ENCODE measurements at regions not wholly inside any gene's neighbourhood (a gene's known extent, or its start where the extent isn't known, plus 50 kb on each side); places are given as distances from the start of the nearest gene placed in this dataset.

DNA sequence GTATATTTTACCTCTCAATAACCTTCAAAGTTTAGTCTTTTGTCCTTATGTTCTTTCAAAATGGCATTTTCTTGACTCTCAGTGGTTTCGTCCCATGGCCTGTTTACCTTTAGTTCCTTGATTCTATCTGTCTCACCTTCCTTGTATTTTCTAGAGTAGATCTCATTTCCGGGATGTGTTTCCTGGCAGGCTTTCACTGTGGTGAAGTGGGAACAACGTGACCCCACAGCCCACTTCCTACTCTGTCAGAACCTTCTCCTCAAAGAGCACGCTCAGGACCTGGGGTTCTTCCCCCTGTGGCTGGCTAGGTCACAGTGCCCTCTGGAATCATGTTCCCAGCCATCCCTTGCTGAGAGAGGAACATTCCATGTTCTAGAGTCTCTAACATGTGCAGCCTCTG lies 129.9 kb upstream of the ZNF32 start:
- Histone ChIP-seq H3K27ac (ENCODE audit: low read length) (no peak overlapping the region), H2AFZ (ENCODE audit: low read depth, low read length) (no peak overlapping the region), H3K9me3 (ENCODE audit: insufficient read depth, low read length, severe bottlenecking) (no peaks in the 10 kb centered on the region), H3K4me3 (ENCODE audit: low read depth in 1 of 2, low read length in 2 of 2) (no peak overlapping the region), H3K4me2 (ENCODE audit: insufficient read depth, low read length) (no peak overlapping the region), H3K79me2 (ENCODE audit: insufficient read depth, low read length) (no peaks in the 10 kb centered on the region), H3K9ac (ENCODE audit: low read depth, low read length) (no peak overlapping the region), H3K27me3 (ENCODE audit: insufficient read depth, low read length, poor library complexity) (no peaks in the 10 kb centered on the region), H3K36me3 (ENCODE audit: insufficient read depth, low read length) (no peaks in the 10 kb centered on the region), H3K4me1 (ENCODE audit: insufficient read depth, low read length) (peaks cover 20% of the 10 kb centered on the region), H4K20me1 (ENCODE audit: insufficient read depth, low read length) (no peaks in the 10 kb centered on the region)
- ATAC-seq (ENCODE audit: insufficient read depth, low read depth): no peak
- no peak for DNase-seq
- TF ChIP-seq, protein P1, sequence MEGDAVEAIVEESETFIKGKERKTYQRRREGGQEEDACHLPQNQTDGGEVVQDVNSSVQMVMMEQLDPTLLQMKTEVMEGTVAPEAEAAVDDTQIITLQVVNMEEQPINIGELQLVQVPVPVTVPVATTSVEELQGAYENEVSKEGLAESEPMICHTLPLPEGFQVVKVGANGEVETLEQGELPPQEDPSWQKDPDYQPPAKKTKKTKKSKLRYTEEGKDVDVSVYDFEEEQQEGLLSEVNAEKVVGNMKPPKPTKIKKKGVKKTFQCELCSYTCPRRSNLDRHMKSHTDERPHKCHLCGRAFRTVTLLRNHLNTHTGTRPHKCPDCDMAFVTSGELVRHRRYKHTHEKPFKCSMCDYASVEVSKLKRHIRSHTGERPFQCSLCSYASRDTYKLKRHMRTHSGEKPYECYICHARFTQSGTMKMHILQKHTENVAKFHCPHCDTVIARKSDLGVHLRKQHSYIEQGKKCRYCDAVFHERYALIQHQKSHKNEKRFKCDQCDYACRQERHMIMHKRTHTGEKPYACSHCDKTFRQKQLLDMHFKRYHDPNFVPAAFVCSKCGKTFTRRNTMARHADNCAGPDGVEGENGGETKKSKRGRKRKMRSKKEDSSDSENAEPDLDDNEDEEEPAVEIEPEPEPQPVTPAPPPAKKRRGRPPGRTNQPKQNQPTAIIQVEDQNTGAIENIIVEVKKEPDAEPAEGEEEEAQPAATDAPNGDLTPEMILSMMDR (IDR thresholded peaks at IDR 0.05; ENCODE audit: borderline replicate concordance, extremely low read depth, low read length, poor library complexity, severe bottlenecking): no peak
- no peak for TF ChIP-seq EZH2 (IDR thresholded peaks at IDR 0.05; ENCODE audit: borderline replicate concordance, low read depth, low read length, severe bottlenecking)

DNA sequence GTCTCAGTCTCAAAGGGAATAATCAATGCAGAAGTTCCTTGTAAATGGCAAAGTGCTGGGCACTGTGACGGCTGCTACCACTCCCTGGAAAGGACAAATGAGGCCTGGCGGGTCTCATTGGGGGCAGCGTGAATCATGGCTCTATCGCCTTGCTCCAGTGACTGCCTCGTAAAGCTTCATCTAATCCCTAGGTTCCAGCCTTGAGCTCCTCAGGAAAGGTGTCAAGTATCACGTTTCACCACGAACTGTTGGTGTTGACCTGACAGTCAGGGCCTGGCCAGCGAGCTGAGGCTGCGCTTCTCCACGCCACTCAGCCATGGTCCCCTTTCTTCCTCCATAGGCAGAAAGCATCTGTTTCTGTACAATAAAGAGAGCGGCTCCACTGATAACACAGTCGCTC lies 126.7 kb upstream of the ZNF32 start:
- H3K4me2 ChIP-seq (ENCODE audit: insufficient read depth, low read length): no peak overlapping the region
- H3K9ac ChIP-seq (ENCODE audit: low read depth, low read length): no peak overlapping the region
- TF ChIP-seq, protein P1 (IDR thresholded peaks at IDR 0.05; ENCODE audit: borderline replicate concordance, extremely low read depth, low read length, poor library complexity, severe bottlenecking): no peak
- TF ChIP-seq EZH2 (IDR thresholded peaks at IDR 0.05; ENCODE audit: borderline replicate concordance, low read depth, low read length, severe bottlenecking): no peak
- no peaks in the 10 kb centered on the region for H3K79me2 ChIP-seq (ENCODE audit: insufficient read depth, low read length)
- no peak overlapping the region for H3K4me3 ChIP-seq (ENCODE audit: low read depth in 1 of 2, low read length in 2 of 2)
- no peak overlapping the region for H2AFZ ChIP-seq (ENCODE audit: low read depth, low read length)
- no peaks in the 10 kb centered on the region for H3K9me3 ChIP-seq (ENCODE audit: insufficient read depth, low read length, severe bottlenecking)
- H3K27me3 ChIP-seq (ENCODE audit: insufficient read depth, low read length, poor library complexity): no peaks in the 10 kb centered on the region
- H3K4me1 ChIP-seq (ENCODE audit: insufficient read depth, low read length): no peaks in the 10 kb centered on the region
- no peaks in the 10 kb centered on the region for H3K36me3 ChIP-seq (ENCODE audit: insufficient read depth, low read length)
- no peak overlapping the region for H3K27ac ChIP-seq (ENCODE audit: low read length)
- no peaks in the 10 kb centered on the region for H4K20me1 ChIP-seq (ENCODE audit: insufficient read depth, low read length)
- ATAC-seq (ENCODE audit: insufficient read depth, low read depth) (no peak), DNase-seq (no peak)

DNA sequence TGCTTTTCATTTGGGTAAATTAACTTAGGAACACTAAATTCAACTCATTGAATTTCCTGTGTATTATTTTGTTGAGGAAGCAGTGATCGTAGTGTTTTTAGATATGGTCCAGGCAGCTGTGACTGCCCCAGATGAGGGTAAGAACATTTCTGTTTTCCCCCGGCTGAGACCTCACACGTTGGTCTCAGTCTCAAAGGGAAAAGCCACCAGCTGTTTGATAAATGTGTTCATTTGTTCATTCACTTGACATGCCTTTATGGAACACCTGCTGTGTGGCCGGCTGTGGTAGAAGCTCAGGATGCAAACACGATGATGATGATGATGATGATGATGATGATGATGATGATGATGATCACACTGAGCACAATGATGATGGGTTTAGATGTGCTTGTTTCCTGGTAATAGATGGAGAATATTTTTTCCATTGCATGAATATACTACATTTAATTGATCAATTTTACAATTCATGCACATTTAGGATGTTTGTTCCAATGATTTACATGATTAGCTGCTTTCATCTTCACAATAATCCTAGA lies 125.6 kb upstream of the ZNF32 start:
- no peak overlapping the region for H3K27ac ChIP-seq (ENCODE audit: low read length)

More for the DNA sequence above, 125.6 kb upstream of the ZNF32 start:
- Histone ChIP-seq H3K9me3 (ENCODE audit: insufficient read depth, low read length, severe bottlenecking) (no peaks in the 10 kb centered on the region), H3K27me3 (ENCODE audit: insufficient read depth, low read length, poor library complexity) (no peaks in the 10 kb centered on the region), H3K4me2 (ENCODE audit: insufficient read depth, low read length) (no peak overlapping the region), H2AFZ (ENCODE audit: low read depth, low read length) (no peak overlapping the region), H3K36me3 (ENCODE audit: insufficient read depth, low read length) (no peaks in the 10 kb centered on the region), H3K79me2 (ENCODE audit: insufficient read depth, low read length) (no peaks in the 10 kb centered on the region), H4K20me1 (ENCODE audit: insufficient read depth, low read length) (no peaks in the 10 kb centered on the region), H3K4me1 (ENCODE audit: insufficient read depth, low read length) (no peaks in the 10 kb centered on the region), H3K9ac (ENCODE audit: low read depth, low read length) (no peak overlapping the region), H3K4me3 (ENCODE audit: low read depth in 1 of 2, low read length in 2 of 2) (no peak overlapping the region)
- DNase-seq: no peak
- TF ChIP-seq, protein P1 (IDR thresholded peaks at IDR 0.05; ENCODE audit: borderline replicate concordance, extremely low read depth, low read length, poor library complexity, severe bottlenecking): no peak
- TF ChIP-seq EZH2 (IDR thresholded peaks at IDR 0.05; ENCODE audit: borderline replicate concordance, low read depth, low read length, severe bottlenecking): no peak
- ATAC-seq (ENCODE audit: insufficient read depth, low read depth): no peak; the same call in 2 of the 3 replicates
